Right renal cortex interstitium (tissue), 3 donors: ENCODE measurements at regions not wholly inside any gene's neighbourhood (a gene's known extent, or its start where the extent isn't known, plus 50 kb on each side); places are given as distances from the start of the nearest gene placed in this dataset.

Experiments used
- DNase-seq, 3 donors: peaks; one replicate each; pipeline ENCODE4 v3.0.0-alpha.2; 2013; ENCODE audit warnings: low read depth in 3 of 3, low spot score in 2 of 3

DNA sequence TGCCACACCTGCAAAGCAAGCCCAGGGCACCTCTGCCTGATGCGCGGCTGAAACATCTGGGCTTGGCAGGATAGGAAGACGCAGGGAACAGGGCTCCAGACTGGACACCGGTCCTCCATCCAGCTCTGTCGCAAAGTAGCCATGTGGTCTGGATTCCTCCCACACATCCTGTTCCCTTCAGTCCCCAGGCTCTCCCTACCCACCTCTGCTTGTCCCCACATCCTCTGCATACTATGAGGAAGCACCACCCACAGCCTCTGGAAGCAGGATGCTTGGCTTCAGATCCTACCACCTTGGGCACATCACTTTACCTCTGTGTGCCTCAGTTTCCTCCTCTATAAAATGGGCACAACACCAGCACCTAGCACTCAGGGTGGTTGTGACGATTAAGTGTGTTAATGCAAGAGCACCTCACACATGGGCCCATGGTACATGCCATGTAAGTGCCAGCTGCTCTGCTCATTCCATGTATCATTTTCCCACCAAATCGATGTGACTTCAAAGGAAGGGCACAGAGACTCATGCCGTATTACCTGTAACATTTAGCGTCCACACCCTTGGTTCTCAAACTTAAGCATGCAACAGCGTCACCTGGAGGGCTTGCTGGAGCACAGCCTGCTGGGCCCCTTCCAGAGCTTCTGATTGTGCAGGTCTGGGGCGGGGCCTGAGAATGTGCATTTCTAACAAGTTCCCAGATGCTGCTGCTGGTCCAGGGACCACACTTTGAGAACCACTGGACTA is 138.6 kb upstream of the SDK2 start:
- DNase-seq, result no peak

GRCh38 chr17:73783382-73783766 is 139.1 kb upstream of the SDK2 start:
- no peak for DNase-seq

DNA sequence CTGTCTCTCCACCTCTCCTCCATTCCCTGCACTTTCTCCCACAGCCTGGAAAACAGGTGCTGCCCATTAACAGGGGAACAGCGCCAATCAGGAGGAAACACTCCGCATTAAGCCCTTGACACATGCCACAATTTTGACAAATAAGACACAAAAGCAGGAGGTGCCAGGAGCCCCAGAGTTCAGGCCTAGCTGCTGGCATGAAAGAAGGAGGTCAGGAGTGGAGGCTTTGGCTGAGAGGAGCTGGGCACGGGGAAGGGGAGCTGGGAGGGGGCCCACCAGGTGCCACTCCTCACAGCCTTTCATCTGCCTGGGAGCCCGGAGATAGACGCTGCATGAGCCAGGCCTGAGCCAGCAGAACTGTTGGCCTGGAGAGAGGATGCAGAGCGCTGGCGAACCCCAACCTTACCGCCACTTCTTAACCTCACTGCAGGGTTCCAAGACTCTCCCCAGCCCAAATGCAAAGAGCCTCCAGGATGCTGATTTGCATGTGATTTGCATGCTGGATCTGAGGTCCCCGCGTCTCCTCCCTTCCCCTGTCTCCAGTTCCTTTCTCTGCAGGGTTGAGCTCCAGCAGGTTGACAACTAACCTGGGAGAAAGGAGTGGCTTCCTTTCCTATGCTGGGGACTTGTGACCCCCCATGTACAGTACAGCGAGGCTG is 139.8 kb upstream of the SDK2 start:
- no peak for DNase-seq

GRCh38 chr17:73785496-73785895 is 141.3 kb upstream of the SDK2 start:
- DNase-seq, result no peak

DNA sequence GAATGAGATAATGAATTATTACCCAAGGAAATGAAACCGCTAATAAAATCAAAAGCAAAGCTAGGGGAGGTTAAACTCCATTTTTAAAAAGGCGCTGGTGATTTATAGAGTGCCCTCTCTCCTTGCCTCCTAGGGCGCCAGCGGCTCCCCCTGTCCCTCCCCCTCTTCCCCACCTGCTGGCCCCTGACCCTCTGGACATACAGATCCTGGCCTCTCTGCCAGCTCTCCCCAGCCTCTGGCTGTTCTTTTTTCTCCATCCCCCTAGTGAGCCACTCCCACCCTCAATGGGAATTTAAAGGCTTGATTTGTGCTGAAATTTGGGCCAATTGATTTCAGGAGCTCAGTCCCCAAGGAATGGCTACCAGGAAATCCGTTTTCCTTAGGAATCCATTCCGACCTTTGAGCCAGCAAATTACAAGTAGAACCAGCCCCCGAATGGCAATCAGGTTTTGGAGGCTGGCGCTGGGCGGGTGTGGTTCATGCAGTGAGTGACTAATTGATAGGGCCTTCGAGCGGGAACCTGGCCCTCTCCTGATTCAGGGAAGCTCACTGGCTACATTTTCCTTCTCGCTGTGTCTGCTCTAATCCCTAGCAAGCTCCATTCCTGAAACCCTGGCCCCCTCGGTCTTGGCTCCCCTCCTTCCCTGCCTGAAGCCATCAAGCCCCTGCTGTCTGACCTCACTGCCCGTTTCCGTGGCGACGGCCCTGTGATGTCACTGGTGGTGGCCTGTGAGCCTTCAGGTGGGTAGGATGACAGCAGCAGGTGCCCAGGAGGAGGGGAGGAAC is 141.9 kb upstream of the SDK2 start:
- no peak for DNase-seq

GRCh38 chr17:73787076-73788059 is 143.1 kb upstream of the SDK2 start:
- DNase-seq, result no peak

GRCh38 chr17:73788111-73788510 is 143.9 kb upstream of the SDK2 start:
- DNase-seq, result no peak

DNA sequence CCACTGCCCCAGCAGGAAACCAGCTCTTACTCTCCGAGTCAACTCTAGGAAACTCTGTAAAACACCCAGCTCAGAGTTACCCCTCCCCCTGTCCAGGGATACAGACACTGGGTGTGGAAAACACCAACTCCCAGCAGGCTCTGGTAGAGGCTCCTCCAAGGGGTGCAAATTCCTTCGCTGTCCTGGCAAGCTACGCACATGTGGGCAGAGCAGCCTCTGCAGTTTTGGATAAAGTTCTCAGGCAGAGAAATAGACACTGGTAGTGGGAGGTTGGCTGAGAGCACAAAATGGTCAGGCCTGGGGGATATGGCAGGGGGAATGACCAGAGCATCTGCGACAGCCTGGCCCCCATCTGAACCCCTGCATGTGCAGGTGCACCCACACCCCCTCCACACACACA is 146.9 kb upstream of the SDK2 start:
- DNase-seq, result no peak

GRCh38 chr17:73791631-73792030 is 147.4 kb upstream of the SDK2 start:
- DNase-seq, result no peak

- no peak for DNase-seq
These were observed 148.7 kb upstream of the SDK2 start for GRCh38 chr17:73792994-73793393.

GRCh38 chr17:73794336-73794735 is 150.1 kb upstream of the SDK2 start:
- no peak for DNase-seq

GRCh38 chr17:73795730-73796129 is 151.5 kb upstream of the SDK2 start:
- DNase-seq, result no peak

DNA sequence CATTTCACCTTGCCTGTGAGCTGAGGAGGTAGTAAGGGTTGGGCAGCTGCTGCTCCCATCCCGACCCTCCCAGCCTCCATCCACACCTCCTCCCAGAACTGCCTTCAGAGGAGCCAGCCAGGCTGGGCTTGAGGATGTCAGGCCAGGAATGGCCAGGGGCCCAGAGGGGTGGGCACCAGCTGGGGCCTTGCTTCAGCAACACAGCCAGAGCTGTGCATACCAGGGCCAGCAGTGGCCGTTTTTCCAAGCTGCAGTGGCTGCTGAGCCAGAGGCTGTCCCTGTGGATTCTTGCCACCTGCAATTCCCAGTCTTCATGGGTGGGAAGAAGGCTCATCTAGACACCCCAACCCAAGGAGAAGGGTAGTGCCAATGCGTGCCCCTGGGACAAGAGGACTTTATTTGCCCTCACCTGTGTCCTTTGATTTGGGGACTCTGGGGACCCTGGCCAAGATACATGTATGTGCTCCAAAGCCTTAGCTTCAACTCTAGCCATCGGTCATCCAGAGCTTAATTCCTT is 153.4 kb upstream of the SDK2 start:
- DNase-seq, result no peak

GRCh38 chr17:73798111-73798748 is 154.0 kb upstream of the SDK2 start:
- no peak for DNase-seq

DNA sequence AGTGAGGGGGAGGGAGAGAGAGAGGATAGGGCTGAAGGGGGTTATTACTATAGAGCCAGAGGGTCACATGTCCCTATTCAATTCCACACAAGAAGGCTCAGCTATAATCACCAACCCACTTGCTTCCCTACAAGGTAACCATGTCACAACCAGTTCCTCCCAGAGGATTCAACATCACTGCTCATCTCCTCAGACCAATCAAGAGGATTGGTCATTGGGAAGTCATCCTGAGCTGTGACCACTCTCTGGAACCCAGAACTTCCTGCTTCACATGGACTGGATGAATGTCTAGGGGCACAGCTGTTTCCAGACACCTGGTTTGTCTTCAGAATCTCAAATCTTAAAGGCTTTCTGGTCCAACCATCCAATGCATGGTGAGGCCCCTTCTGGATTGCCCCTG is 154.9 kb upstream of the SDK2 start:
- DNase-seq, result no peak

DNA sequence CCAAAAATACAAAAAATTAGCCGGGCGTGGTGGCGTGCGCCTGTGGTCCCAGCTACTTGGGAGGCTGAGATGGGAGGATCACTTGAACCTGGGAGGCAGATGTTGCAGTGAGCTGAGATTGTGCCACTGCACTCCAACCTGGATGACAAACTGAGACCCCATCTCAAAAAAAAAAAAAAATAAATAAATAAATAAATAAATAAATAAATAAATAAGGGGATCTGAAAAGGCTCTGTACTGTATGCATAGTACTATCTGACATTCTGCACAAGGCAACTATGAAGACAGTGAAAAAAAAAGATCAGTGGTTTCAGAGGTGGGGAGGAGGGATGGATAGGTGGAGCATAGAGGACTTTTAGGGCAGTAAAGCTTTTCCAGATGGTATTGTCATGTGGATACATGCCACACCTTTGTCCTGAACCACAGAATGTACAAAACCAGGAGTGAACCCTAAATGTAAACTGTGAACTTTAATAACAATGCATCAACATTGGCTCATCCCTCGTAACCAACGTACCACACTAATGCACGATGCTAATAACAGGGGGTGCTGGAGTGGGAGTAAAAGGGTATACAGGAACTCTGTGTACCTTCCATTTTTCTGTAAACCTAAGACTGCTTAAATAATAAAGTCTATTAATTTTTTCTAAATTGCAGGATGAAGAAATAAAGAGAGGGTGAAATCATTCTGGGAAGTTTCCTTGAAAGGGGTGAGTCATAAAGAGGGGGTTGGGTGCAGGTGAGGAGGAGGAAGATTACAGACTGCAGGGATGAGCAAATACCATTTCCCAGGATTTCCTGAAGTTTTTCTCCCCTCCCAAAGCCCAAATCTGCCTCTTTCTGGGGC is 155.8 kb upstream of the SDK2 start:
- no peak for DNase-seq

- no peak for DNase-seq
These were observed 156.6 kb upstream of the SDK2 start for GRCh38 chr17:73800893-73801292.

- no peak for DNase-seq
These were observed 157.3 kb upstream of the SDK2 start for GRCh38 chr17:73801455-73802100.

DNA sequence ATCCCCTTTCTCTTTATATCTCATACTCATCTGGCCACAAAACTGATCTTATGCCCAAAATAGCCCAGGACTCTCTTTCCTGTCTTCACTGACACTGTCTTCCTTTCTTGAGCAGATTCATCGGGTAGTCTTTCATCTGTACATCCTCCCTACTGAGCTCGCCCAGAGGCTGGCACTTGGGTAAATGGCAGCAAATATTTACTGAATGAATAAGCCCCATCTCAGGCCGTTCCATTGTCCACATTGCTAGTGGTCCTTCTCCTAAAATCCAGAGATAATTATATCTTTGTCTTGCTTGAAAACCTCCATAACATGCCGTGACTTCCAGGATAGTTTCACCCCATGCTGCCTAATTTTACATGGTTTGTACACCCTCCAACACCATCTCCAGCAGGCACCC is 158.1 kb upstream of the SDK2 start:
- DNase-seq, result no peak
